Thyroid gland (tissue), 4 donors: ENCODE measurements at regions not wholly inside any gene's neighbourhood (a gene's known extent, or its start where the extent isn't known, plus 50 kb on each side); places are given as distances from the start of the nearest gene placed in this dataset.

ENCODE experiments used
- CTCF ChIP-seq, 6 experiments: fragments of 200-600 bp in 3 of 6; fragments of 450-650 bp in 3 of 6; sonication (generic) in 3 of 6; IDR thresholded peaks; one replicate each; pipeline ENCODE4 v1.5.1; 2016 to 2019; ENCODE audit warnings: antibody characterized with exemption in 6 of 6, mild to moderate bottlenecking in 2 of 6, inconsistent platforms in 1 of 6, moderate library complexity in 1 of 6
- POLR2A ChIP-seq, 2 donors: fragments of 450-650 bp; IDR thresholded peaks; one replicate each; pipeline ENCODE4 v1.6.1; 2017; ENCODE audit warnings: antibody characterized with exemption in 2 of 2, mild to moderate bottlenecking in 2 of 2, moderate library complexity in 1 of 2

DNA sequence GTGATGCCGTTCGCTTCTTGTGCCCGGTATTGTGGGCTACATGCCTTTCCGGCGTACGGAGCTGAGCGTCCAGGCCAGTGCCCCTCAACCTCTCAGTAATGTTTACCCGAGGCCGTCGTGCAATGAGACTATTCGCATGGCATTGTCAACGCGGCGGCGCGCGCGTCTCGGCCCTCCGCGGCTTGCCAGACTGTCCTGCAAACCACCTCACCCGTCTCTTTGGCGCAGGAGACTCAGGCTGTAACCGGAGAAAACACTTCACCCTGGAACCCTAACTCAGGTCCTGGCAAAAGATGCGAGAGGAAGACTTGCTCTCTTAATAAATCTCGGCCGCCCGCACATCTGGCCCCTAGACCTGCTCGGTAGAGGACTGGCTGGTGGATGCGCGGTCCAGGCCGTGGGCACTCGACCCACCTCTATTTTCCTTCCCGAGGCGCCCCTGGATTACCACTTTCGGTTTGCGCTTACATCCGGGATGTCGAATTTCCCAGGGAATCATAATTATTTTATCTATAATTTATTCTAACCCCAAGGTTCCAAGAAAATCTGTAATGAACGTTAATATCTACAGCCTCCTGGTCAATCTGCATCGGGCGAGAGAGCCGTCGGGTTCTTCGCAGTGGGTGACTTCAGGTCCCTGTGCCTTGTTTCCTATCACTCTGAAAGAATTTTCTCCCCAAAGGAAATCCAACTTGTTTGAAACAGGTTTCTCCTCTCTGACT, 71.8 kb upstream of the POLG start:
- TF ChIP-seq CTCF (IDR thresholded peaks at IDR 0.05) (no peak), POLR2A (IDR thresholded peaks at IDR 0.05) (no peak)
